Mucosa of descending colon (tissue), 3 donors: ENCODE measurements at regions not wholly inside any gene's neighbourhood (a gene's known extent, or its start where the extent isn't known, plus 50 kb on each side); places are given as distances from the start of the nearest gene placed in this dataset.

Source experiments
- ATAC-seq: fragments of 200-7000 bp; cut with Tn5 transposase; one replicate; pipeline ENCODE4 v1.9.1; 2020; ENCODE audit warnings: mild to moderate bottlenecking, moderate library complexity
- DNase-seq, 3 donors: peaks; one replicate each; pipeline ENCODE4 v3.0.0-alpha.2; 2020
- H3K36me3 ChIP-seq: fragments of 200-600 bp; one replicate; pipeline ENCODE4 v1.8.0; 2021; ENCODE audit warnings: low read depth, mild to moderate bottlenecking
- H3K4me1 ChIP-seq: fragments of 200-600 bp; one replicate; pipeline ENCODE4 v1.8.0; 2021; ENCODE audit warnings: low read depth, mild to moderate bottlenecking
- H3K4me3 ChIP-seq: fragments of 200-600 bp; one replicate; pipeline ENCODE4 v1.8.0; 2021; ENCODE audit warnings: mild to moderate bottlenecking
- H3K9me3 ChIP-seq: fragments of 200-600 bp; one replicate; pipeline ENCODE4 v1.8.0; 2021; ENCODE audit warnings: mild to moderate bottlenecking
- intact Hi-C, 2 donors: fragments of 100-400 bp; cut with DNase I in 1 of 2; cut with micrococcal nuclease in 1 of 2; formaldehyde crosslinking; loops; one replicate each; pipeline versions ENCODE4 v1.11.0 to v1.11.1; 2022; cut with DNase I, micrococcal nuclease
- TF ChIP-seq, protein P1 (sequence below): fragments of 200-600 bp; IDR thresholded peaks from one replicate; pipeline ENCODE4 v1.8.0; 2022; ENCODE audit warnings: antibody characterized with exemption, mild to moderate bottlenecking
- donor health status: DM: no; HTN: no; CAD: no; lungs with moderate emphysema.
- donor health status: DM: no; HTN: no; CAD: no.
- donor health status: DM: no; HTN: yes; CAD: no.

DNA sequence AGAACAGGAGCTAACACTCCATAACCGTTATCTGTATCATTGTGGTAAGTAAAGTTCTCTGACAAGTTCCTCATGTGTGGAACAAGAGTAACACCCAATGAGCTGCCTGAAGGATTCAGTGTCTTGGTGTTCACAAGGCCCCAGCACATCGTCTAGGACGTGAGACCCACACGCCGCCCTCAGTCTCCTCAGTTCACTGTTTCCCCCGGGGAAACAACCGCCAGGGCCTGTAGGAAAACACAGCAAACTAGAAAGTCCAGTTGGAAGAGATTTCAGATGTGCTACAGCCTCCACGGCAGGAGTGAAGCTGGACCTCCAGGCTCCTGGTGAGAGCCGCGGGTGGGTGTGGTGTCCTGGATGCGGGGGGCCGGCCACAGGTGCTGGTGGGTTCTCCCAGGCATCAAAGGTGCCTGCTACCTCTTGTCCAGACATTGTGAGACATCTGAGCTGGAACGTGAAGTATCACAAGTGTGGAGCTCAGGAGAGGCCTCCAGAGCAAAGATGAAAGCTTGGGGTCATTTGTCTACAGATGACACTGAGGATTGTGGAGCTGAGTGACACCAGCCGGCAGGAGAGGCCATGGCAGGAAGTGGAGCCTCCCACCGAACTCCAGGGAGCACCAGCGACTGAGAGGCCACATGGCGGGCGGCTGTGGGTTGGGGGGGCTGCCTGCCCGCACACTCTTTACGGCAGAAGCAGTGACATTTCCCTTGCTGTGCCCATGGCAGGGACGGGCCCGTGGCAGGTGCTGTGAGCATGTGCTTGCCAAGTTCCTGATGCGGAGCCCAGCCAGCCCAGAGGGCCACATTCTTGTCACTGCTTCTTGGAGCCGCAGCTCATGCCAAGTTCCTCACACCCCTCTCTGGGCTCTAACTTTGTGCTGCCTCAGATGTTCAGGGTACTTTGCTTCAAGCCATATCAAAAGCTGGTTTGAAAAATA lies 131.2 kb downstream of the TMEM18 start:
- DNase-seq: no peak
- no peak for ATAC-seq

DNA sequence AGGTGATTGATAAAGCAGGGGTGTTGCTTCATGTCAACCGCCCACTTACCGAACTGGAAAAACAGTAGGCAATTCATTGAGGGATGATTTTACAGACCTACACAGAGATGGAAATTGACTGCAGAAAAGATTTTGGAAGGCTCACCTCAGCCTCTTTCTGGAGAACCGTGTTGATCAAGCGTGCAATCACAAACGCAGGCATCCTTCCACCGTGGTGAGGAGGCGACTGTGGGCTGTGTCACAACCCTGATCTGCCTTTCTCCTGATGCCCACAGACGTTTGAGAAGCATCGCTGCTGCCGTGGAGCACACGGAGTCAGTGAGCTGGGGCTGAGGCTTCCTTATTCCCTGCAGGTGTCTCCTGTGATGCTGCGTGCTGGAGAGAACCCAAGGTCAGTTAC lies 132.0 kb downstream of the TMEM18 start:
- Histone ChIP-seq H3K36me3 (no peaks in the 10 kb centered on the region), H3K4me1 (no peaks in the 10 kb centered on the region), H3K4me3 (no peak overlapping the region), H3K9me3 (no peaks in the 10 kb centered on the region)
- DNase-seq (no peak), ATAC-seq (no peak)
- intact Hi-C loops: no loop called here
- TF ChIP-seq, protein P1, sequence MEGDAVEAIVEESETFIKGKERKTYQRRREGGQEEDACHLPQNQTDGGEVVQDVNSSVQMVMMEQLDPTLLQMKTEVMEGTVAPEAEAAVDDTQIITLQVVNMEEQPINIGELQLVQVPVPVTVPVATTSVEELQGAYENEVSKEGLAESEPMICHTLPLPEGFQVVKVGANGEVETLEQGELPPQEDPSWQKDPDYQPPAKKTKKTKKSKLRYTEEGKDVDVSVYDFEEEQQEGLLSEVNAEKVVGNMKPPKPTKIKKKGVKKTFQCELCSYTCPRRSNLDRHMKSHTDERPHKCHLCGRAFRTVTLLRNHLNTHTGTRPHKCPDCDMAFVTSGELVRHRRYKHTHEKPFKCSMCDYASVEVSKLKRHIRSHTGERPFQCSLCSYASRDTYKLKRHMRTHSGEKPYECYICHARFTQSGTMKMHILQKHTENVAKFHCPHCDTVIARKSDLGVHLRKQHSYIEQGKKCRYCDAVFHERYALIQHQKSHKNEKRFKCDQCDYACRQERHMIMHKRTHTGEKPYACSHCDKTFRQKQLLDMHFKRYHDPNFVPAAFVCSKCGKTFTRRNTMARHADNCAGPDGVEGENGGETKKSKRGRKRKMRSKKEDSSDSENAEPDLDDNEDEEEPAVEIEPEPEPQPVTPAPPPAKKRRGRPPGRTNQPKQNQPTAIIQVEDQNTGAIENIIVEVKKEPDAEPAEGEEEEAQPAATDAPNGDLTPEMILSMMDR: no peak

More for the DNA sequence above, 131.2 kb downstream of the TMEM18 start:
- TF ChIP-seq, protein P1: no peak
- no peaks in the 10 kb centered on the region for H3K4me1 ChIP-seq
- intact Hi-C loops: no loop called here
- no peaks in the 10 kb centered on the region for H3K36me3 ChIP-seq
- H3K4me3 ChIP-seq: no peak overlapping the region
- H3K9me3 ChIP-seq: no peaks in the 10 kb centered on the region

DNA sequence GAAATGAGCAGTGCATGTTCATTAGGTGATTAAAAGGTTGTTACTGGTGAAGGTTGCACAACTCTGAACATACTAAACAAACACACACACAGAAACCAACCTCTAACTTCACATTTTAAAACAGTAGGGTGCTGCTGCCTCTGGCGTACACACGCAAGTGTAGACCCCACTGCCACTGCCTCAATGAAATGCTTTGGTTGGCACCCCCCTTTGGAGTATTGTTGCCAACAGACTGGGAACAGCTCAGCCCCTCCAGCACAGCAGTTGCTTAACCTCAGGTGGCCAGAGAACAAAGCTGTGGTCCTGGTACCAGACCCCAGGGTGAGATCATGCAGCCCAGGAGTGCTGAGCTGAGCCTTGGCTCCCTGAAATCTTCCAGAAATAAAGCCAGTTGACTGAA lies 138.6 kb downstream of the TMEM18 start:
- no peak overlapping the region for H3K4me3 ChIP-seq
- DNase-seq (no peak), ATAC-seq (no peak)
- no peaks in the 10 kb centered on the region for H3K9me3 ChIP-seq
- H3K4me1 ChIP-seq: no peaks in the 10 kb centered on the region
- intact Hi-C loops: no loop called here
- H3K36me3 ChIP-seq: no peaks in the 10 kb centered on the region
- TF ChIP-seq, protein P1: no peak

DNA sequence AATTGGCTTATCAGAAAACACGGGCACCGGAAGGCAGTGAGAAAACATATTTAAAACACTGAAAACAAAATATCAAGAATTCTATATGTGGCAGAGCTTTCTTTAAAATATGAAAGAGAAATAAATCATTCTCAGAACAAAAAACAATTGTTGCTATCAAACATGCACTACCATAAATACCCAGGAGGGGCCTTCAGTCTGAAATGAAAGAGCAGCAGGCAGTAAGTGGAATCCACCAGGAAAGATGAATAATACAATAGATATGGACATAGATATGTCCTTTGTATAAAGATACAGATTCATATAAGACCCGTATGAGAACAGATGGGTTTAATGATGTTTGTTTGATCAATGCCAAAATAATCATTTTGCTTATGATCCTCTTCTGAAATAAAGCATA lies 142.0 kb downstream of the TMEM18 start:
- TF ChIP-seq, protein P1: no peak
- no peak for ATAC-seq

DNA sequence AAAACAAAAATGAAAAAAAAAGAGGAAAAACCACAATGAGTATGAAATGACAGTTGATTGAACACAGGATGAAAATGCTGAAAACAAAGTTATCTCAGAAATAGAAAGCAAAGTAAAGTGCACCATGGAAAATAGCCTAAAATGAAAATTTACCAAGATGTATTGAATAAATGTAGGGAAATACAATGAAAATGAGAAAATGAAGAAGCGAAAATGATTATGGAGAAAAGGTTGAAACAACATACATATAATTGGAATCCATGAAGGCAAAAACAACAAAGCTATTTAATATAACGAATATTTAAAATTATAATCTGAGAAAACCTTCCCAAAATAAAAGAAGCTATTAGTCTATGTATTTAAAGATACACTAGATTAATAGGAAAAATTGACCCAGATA lies 147.4 kb downstream of the TMEM18 start:
- DNase-seq: no peak
- no peak overlapping the region for H3K4me3 ChIP-seq
- intact Hi-C loops: no loop called here
- no peaks in the 10 kb centered on the region for H3K36me3 ChIP-seq
- TF ChIP-seq, protein P1: no peak
- no peaks in the 10 kb centered on the region for H3K9me3 ChIP-seq
- no peaks in the 10 kb centered on the region for H3K4me1 ChIP-seq
- no peak for ATAC-seq

More for the DNA sequence above, 142.0 kb downstream of the TMEM18 start:
- DNase-seq: no peak
- no peaks in the 10 kb centered on the region for H3K9me3 ChIP-seq
- intact Hi-C loops: no loop called here
- H3K36me3 ChIP-seq: no peaks in the 10 kb centered on the region
- no peak overlapping the region for H3K4me3 ChIP-seq
- H3K4me1 ChIP-seq: no peaks in the 10 kb centered on the region
